Gastrocnemius medialis (tissue), 4 donors: ENCODE measurements at regions not wholly inside any gene's neighbourhood (a gene's known extent, or its start where the extent isn't known, plus 50 kb on each side); places are given as distances from the start of the nearest gene placed in this dataset.

Source experiments
- ATAC-seq, 2 donors: fragments of 150-250 bp; one replicate each; pipeline ENCODE4 v1.9.1; 2016
- DNase-seq, 2 donors: peaks; one replicate each; pipeline ENCODE4 v3.0.0-alpha.2; 2019
- H3K27ac ChIP-seq, 4 donors: fragments of 200-600 bp; sonication (generic); 1 replicate in 1 of 4; 2 replicates in 3 of 4; pipeline ENCODE4 v1.5.1; 2016 to 2018; ENCODE audit warnings: mild to moderate bottlenecking in 2 of 4, moderate library complexity in 1 of 4
- H3K27me3 ChIP-seq, 3 donors: fragments of 200-600 bp; sonication (generic) in 2 of 3; 1 replicate in 1 of 3; 2 replicates in 2 of 3; pipeline versions ENCODE4 v1.5.1 to v1.6.0; 2016 to 2019; ENCODE audit warnings: mild to moderate bottlenecking in 1 of 3, moderate library complexity in 1 of 3
- H3K36me3 ChIP-seq, 2 donors: fragments of 200-600 bp; sonication (generic) in 1 of 2; one replicate each; pipeline ENCODE4 v1.5.1; 2017 to 2018
- H3K4me1 ChIP-seq, 2 donors: fragments of 200-600 bp; sonication (generic) in 1 of 2; one replicate each; pipeline ENCODE4 v1.5.1; 2016 to 2017; ENCODE audit warnings: mild to moderate bottlenecking in 2 of 2
- H3K4me3 ChIP-seq, 4 donors: fragments of 200-600 bp; sonication (generic) in 3 of 4; 1 replicate in 1 of 4; 2 replicates in 3 of 4; pipeline ENCODE4 v1.5.1; 2016 to 2019; ENCODE audit warnings: mild to moderate bottlenecking in 2 of 4
- H3K9me3 ChIP-seq, 3 donors: fragments of 200-600 bp; sonication (generic) in 2 of 3; 1 replicate in 1 of 3; 2 replicates in 2 of 3; pipeline ENCODE4 v1.5.1; 2016 to 2019
- POLR2A ChIP-seq, 2 donors: fragments of 450-650 bp; IDR thresholded peaks; one replicate each; pipeline ENCODE4 v1.6.1; 2017; ENCODE audit warnings: antibody characterized with exemption in 2 of 2, mild to moderate bottlenecking in 2 of 2, moderate library complexity in 2 of 2
- in situ Hi-C, 4 donors: fragments of 200-750 bp; cut with MboI; loops; one replicate each; pipeline versions ENCODE4 v1.15.0 to v1.8.0; 2017; ENCODE audit warnings: low sequenced_read_pairs in 4 of 4
- intact Hi-C: fragments of 100-400 bp; cut with DNase I; formaldehyde crosslinking; loops from one replicate; pipeline ENCODE4 v1.15.1; 2023; ENCODE audit warnings: low total_unique reads
- TF ChIP-seq, protein P1 (sequence below), 5 experiments: fragments of 450-650 bp in 3 of 5; fragments of 200-600 bp in 2 of 5; sonication (generic) in 2 of 5; IDR thresholded peaks in 4 of 5; conservative IDR thresholded peaks in 1 of 5; 1 replicate in 4 of 5; 2 replicates in 1 of 5; pipeline ENCODE4 v1.5.1; 2016 to 2019; ENCODE audit warnings: antibody characterized with exemption in 5 of 5, mild to moderate bottlenecking in 3 of 5, moderate library complexity in 3 of 5

DNA sequence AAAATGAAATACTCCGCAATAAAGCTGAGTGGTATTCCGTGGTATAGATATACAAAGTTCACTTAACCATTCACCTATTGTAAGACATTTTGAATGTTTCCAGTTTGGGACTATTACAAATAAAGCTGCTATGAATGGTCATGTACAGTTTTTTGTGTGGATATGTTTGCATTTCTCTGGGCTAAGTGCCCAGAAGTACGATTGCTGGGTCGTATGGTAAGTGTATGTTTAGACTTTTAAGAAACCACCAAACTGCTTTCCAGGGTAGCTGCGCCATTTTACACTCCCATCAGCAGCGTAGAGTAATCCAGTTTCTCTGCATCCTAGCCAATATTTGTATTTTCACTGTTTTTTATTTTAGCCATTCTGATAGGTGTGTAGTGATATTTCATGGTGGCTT lies 208.4 kb upstream of the TLE3 start:
- intact Hi-C loops, result no loop called here
- H3K4me3 ChIP-seq, result no peak overlapping the region
- in situ Hi-C loops, result no loop called here
- ATAC-seq (no peak), DNase-seq (no peak)
- no peaks in the 10 kb centered on the region for H3K9me3 ChIP-seq
- H3K27me3 ChIP-seq, result no peaks in the 10 kb centered on the region
- no peak overlapping the region for H3K27ac ChIP-seq
- no peaks in the 10 kb centered on the region for H3K36me3 ChIP-seq
- TF ChIP-seq POLR2A (IDR thresholded peaks at IDR 0.05), result no peak
- TF ChIP-seq, protein P1, sequence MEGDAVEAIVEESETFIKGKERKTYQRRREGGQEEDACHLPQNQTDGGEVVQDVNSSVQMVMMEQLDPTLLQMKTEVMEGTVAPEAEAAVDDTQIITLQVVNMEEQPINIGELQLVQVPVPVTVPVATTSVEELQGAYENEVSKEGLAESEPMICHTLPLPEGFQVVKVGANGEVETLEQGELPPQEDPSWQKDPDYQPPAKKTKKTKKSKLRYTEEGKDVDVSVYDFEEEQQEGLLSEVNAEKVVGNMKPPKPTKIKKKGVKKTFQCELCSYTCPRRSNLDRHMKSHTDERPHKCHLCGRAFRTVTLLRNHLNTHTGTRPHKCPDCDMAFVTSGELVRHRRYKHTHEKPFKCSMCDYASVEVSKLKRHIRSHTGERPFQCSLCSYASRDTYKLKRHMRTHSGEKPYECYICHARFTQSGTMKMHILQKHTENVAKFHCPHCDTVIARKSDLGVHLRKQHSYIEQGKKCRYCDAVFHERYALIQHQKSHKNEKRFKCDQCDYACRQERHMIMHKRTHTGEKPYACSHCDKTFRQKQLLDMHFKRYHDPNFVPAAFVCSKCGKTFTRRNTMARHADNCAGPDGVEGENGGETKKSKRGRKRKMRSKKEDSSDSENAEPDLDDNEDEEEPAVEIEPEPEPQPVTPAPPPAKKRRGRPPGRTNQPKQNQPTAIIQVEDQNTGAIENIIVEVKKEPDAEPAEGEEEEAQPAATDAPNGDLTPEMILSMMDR (IDR thresholded peaks at IDR 0.05 in 4 of 5, conservative IDR thresholded peaks at IDR 0.05 in 1 of 5), result no peak
- H3K4me1 ChIP-seq, result peaks cover 0 to 8% of the 10 kb centered on the region in 2 donors

DNA sequence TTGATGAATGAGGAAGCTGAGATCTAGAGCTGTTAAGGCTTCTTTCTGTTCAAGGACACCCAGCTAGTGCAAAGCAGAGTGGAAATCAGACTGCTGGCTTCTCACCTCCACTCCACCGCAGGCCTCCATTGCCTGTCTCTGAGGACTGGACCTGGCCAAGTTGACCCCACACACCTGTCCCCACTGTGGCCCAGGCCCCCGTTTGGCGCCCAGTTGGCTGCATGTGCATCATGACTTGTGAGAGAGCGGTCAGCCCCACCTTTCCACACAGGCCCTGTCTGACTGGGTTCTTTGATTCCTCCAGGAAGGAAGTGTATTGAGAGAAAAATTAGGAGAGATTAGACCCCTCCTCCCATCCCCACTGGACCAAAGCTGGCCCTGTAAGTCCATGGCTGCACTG lies 206.3 kb upstream of the TLE3 start:
- Histone ChIP-seq H3K4me3 (no peak overlapping the region), H3K27ac (no peak overlapping the region), H3K36me3 (no peaks in the 10 kb centered on the region), H3K27me3 (no peaks in the 10 kb centered on the region), H3K4me1 (peaks cover 0 to 8% of the 10 kb centered on the region in 2 donors), H3K9me3 (no peaks in the 10 kb centered on the region)
- DNase-seq (no peak), ATAC-seq (no peak)
- intact Hi-C loops (no loop called here), in situ Hi-C loops (no loop called here)
- TF ChIP-seq, protein P1 (IDR thresholded peaks at IDR 0.05 in 4 of 5, conservative IDR thresholded peaks at IDR 0.05 in 1 of 5), result no peak
- TF ChIP-seq POLR2A (IDR thresholded peaks at IDR 0.05), result no peak

DNA sequence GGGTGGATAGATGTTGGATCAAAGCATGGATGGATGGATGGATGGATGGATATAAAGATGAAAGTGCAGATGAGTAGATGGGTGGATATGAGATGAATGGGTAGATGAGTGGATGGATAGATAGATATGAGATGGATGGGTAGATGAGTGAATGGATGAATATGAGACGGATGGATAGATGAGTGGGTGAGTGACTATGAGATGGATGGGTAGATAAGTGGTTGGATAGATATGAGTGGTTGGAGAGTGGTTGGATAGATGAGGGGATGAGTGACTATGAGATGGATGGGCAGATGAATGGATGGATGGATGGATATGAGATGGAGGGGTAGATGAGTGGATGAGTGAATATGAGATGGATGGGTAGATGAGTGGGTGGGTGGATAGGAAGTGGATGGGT lies 204.6 kb upstream of the TLE3 start:
- no peaks in the 10 kb centered on the region for H3K9me3 ChIP-seq
- TF ChIP-seq POLR2A (IDR thresholded peaks at IDR 0.05), result no peak
- TF ChIP-seq, protein P1 (IDR thresholded peaks at IDR 0.05 in 4 of 5, conservative IDR thresholded peaks at IDR 0.05 in 1 of 5), result no peak
- no peak overlapping the region for H3K4me3 ChIP-seq
- no peaks in the 10 kb centered on the region for H3K36me3 ChIP-seq
- DNase-seq, result no peak
- H3K27me3 ChIP-seq, result no peaks in the 10 kb centered on the region
- in situ Hi-C loops (no loop called here), intact Hi-C loops (no loop called here)
- no peak overlapping the region for H3K27ac ChIP-seq
- ATAC-seq, result no peak
- H3K4me1 ChIP-seq, result no peaks in the 10 kb centered on the region

DNA sequence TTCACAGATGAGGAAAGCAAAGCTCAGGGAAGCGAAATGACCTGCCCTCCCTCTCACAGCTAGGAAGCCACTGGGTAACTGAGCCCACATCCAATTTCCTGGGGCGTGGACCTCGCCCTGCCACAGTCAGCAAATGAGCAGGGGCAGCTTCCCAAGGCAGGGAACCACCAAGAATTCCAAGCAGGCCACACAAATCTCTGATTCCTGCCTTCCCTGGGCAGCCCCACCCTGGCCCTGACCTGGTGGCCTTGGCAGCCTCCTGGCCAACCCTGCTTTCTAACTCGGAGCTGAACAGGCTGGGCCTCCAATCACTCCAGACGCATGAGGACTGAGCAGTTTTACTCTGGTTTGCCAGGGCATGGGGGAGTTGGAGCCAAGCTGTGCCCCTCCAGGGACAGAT lies 203.7 kb upstream of the TLE3 start:
- in situ Hi-C loops, result no loop called here
- Histone ChIP-seq H3K36me3 (no peaks in the 10 kb centered on the region), H3K27ac (no peak overlapping the region), H3K4me1 (no peaks in the 10 kb centered on the region), H3K27me3 (no peaks in the 10 kb centered on the region), H3K4me3 (no peak overlapping the region), H3K9me3 (no peaks in the 10 kb centered on the region)
- ATAC-seq (no peak), DNase-seq (no peak)
- intact Hi-C loops, result no loop called here
- TF ChIP-seq POLR2A (IDR thresholded peaks at IDR 0.05), result no peak
- TF ChIP-seq, protein P1 (IDR thresholded peaks at IDR 0.05 in 4 of 5, conservative IDR thresholded peaks at IDR 0.05 in 1 of 5), result no peak
